SKM-1 treated with dmso at 0.1 percent for 144 hours (cell line): ENCODE measurements at regions not wholly inside any gene's neighbourhood (a gene's known extent, or its start where the extent isn't known, plus 50 kb on each side); places are given as distances from the start of the nearest gene placed in this dataset.
A peak's percentile ranks its signal among the peaks of the same experiment; 100 is the strongest.

Experiments
- DNase-seq: peaks from one replicate; lab custom pipeline; 2025; ENCODE audit not compliant: unreplicated experiment; lab: John Stamatoyannopoulos, UW

DNA sequence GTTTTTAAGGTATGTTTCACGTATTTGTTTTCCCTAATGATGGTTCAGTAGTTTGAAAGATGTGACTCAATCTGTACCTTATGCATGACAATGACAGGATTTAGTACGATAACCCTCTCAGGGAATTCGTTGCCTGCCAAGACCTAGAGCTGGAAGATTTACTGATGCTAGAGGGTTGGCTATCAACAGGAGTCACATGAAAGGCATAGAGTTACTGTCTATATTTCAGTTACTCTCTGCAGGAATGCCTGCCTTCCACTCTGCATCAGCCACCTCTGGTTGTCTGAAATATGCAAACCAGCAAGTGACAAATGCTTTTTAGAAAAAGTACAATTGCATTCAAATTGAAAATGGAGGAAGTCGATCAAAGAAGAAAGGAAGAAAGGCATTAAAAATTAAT is 276.3 kb upstream of the RAG2 start:
- DNase-seq, result no peak

DNA sequence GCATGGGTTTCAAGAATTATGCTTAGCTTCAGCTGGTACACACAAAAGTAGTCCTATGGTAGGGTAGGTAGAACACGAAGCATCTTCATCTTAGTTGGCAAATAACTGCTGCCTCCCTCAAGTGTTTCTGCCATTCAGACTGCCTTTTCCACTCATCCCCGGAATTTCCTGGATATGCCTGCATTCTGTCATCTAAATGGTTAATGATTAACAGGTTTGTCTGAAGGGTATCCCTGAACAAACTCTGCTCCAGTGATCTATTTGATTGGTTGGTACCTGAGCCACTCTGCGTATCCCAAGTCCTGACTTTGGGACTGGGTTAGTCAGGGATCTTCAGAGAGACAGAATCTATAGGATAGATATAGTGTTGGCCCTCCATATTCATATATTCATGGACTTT is 272.3 kb upstream of the RAG2 start:
- no peak for DNase-seq

DNA sequence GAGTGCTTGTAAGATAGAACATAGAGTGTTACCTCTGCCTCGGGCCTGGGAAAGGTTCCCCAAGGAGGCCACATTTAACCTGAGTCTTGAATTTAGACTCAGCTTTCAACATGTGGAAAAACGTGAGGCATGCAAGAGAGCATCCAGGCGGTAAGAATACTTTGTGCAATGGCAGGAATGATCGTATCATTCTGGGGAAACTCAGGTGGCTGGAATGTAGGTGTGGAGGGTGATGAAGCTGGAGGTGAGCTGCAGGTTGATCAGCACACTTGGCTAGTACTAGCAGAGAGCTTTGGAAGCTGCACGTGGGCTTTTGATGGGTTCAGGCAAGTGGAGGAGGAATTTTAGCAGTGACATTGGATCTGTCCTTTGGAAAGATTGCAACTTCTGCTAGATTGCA is 270.3 kb upstream of the RAG2 start:
- no peak for DNase-seq

DNA sequence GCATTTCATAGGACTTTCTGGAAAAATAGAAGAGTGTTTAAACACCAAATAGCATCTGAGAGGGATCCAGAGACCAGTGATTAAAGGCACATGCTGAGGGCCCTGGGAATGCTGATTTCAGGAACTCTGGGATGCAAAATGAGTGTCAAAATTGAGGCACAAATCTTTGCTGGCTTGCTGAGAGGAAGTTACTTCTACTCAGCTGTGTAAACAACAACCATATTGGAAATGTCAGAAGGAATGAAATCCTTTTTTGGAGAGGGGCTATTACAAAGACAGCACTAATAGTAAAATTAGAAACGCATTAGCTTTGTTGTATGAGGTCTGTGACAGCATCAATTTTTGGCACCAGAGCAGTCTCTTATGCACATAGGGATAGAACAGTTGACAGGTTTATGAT is 267.8 kb upstream of the RAG2 start:
- DNase-seq, result no peak

DNA sequence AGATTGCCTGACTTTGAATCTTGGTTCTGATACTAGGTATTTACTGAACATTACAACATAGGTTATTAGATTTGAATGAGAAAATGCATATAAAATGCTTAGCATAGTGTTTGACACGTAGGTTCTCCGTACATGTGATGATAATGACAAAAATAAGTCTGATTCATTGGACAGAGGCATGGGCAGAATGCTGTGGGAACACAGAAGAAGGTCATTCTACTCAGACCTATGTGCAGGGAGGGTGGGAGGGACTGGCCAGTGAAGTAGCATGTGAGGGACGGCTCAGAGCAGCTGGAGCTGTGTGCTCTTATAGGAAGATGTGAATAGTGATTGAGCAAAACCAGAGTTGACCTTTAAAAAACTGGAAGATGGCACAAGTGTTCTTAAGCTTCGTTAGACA is 256.8 kb upstream of the RAG2 start:
- no peak for DNase-seq

DNA sequence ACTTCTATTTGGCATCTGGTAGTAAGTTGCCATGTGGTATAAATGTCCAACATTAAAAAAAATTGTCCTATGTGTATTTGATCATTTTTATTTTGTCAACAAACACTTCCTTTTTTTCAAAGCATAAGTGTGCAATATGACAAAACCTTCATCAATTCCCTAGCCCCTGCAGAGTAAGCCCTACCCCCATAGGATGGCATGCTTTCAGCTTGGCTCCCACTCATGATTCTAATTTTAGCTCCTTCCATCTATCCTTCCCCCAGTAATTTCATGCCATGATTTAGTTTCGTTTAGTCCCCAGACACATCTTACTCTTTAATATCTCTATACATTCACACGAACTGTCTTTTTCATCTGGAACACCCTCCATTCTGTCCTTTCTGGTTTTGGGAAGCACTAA is 250.6 kb upstream of the RAG2 start:
- DNase-seq, result no peak

DNA sequence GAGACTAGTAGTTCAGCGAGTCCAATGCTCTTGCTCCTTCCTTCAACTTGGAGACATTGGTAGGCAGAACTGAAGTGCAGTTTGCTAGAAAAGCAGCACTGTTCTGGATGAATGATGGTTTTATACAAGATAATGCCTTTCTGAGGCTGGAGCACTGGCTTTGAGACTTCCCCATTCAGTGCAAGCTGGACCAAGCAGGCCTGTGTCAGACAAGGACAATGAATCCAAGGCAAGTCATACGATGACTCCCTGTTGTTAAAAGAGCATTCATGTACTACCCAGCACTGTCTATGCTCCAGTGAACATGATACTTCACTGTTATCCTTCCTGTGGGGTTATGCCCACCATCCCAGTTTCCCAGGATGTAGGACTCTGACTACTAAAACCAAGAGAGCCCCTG is 242.3 kb upstream of the RAG2 start:
- no peak for DNase-seq

DNA sequence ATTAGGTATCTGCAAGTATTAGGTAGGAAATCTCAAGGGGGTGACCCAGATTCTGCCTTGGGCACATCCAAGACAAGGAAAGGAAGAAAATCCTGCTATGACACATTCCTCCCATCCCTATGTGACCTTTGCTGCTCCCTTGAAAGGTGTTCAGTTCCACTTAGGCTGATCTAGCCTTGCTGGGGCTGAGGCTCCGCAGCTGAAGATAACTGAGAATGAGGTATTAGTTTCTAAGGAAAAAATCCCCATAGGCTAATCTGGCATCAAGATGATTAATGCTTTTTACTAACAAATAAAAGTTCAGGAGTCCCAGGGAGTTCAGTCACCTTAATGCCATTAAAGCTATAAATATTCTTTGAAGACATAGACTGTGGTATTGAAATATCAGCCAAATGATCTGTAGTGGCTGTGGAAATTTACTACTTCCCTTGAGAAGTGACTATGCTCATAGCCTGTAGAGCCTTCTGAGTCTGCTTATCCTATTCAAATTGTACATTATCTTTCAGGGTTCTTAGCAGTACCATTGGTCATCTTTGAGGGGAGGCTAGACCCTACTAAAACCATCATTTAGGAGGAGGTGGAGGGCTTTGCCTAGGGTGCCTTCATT is 239.9 kb upstream of the RAG2 start:
- DNase-seq, result no peak

DNA sequence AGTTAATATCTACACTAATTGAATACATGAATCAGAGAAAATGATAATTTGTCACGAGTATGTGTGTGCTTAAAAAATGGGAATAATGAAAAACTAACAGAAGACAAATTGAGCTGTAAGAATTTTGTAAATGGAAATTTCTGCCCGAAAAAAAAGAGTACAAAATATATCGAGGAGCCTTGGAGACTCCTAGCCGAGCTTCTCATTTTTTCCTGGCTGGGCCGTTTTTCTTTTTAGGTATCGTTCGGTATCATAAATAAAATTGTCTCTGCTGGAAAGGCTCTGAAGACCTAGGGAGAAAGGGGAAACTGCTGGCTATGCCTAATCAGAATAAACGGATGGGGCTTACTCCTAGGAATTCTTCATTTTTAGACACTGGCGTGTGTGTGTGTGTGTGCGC is 227.2 kb upstream of the RAG2 start:
- DNase-seq, result no peak

DNA sequence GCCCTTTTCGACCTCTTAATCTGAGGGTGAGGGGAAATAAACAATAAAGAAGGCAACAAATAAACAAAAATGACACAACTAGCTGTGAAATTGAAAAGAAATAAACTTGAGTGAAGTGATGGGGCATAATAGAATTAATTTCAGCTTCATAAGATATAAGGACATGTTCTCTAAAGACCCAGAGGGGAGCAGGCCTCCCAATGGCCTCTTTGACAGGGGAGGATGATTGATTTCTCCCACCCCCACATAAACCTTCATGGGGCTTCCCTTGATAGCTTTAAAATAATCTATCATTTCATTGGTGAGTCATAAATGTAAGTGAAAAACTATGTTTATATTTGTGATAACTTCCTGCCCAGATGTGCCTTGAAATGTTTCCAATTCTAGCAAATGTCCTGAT is 226.3 kb upstream of the RAG2 start:
- DNase-seq, result no peak

DNA sequence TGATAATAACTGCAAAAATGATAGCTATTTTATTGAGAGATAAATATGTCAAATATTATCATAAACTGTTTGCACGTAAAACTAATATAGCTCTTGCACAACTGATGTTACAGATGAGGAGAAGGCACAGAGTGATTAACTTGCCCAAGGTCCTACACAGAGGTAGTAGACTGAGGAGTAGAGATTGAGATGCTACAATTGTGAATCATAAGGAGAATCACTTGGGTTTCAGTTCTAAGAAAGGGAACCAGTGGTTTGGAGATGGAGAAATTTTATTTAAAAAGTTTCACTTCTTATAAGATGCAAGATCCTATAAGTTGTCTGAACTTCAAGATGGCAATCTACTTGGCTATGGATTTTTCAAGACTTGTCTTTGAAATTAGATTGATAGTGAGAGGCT is 224.8 kb upstream of the RAG2 start:
- no peak for DNase-seq

DNA sequence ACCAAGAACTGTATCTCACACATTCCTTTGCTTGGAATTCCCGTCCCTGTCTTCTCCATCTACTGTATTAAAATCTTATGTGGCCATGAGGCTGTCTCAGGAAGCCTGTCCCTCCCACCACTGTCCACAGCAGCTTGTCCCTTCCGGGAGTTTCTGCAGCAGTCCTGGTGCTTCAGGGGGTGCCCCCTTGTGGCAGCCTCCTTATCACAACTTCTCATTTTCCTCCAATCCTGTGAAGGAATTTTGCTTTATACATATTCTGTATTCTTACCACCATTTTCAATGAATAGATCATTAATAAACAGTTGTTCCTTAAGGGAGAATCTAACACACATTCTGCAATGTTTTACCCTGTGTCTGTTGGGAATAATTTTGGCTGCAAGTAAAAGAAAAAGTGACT is 220.4 kb upstream of the RAG2 start:
- DNase-seq, result peak; percentile 7

DNA sequence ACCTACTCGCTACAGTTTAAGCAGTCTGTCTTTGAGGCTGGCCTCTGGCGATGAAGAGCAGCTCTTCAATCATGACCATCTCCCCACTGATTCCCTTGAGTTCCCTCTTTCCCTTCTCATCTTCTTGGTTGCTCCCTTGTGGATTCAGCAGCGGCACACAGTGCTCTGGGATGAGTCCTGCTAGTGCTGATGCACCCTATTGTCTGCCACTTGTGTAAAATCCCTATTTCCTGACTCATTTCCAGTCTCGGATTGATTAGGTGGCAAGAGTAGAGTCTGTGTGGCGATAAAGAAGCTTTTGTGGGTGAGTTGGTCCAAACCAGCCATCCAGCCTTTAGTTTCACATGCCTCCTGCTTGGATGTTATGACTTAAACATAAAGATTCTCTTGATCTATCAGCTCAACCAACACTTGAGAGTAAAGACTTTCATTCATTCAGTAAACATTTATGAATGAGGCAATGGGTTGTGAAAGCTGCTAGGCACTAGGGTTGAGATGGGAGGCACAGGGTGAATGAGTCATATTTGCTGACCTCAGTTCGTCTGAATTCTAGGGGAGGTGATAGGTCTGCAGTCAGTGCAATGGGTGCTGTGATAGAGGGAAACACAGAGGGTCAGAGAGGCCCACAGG is 219.4 kb upstream of the RAG2 start:
- no peak for DNase-seq

DNA sequence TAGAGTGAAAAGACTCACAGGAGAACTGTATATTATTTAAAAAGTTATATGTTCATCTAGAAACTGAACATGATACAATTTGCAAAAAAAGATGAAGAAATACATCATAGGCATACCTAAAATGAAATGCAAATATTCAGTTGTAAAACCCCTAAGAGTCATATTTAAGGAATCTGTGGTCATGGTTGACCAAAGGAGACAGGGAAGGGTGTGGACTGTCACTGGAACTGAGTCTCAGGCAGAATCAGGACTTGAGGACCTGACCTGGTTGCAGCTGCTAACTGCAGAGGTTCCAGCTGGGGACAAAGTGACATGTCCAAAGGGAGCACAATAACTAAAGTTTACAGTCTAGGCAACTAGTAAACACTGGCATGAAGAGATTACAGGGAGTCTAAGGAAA is 211.3 kb upstream of the RAG2 start:
- DNase-seq, result no peak

DNA sequence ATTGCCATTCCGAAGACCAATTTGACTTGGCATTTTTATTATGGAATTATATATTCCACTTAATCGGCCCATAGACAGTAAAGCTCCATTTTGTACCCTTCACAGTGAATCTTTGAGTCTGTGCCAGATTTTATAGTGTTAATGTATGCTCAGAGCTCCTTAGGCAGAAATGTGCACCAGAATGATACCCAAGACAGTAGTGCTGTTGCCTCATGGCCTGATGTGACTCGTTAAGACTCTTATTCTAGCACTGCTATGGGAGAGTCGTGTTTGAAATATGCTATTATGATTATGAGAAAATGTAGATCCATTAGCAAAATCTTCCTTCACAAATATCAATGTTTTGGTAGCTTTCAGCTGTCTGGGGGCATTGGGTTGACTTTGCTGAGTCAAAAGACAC is 209.8 kb upstream of the RAG2 start:
- DNase-seq, result no peak

DNA sequence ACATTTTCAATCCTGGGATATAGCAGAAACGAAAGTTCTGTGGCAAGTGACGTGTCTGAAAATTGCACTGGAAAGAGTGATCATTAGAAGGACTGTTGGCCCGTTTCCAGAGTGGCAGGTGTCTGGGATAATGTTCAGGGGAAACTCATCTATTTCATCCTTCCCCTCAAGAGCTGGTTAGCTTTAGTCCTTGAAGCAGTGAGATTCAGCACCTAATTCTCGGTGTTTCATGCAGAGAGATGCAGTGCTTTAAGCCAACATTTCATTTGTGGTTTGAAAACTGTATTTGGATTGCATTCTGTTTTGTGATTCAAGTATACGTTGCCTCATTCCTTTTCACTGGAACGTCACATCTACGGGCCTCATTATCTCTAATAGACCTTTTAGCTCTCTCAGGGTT is 205.0 kb upstream of the RAG2 start:
- DNase-seq, result no peak

DNA sequence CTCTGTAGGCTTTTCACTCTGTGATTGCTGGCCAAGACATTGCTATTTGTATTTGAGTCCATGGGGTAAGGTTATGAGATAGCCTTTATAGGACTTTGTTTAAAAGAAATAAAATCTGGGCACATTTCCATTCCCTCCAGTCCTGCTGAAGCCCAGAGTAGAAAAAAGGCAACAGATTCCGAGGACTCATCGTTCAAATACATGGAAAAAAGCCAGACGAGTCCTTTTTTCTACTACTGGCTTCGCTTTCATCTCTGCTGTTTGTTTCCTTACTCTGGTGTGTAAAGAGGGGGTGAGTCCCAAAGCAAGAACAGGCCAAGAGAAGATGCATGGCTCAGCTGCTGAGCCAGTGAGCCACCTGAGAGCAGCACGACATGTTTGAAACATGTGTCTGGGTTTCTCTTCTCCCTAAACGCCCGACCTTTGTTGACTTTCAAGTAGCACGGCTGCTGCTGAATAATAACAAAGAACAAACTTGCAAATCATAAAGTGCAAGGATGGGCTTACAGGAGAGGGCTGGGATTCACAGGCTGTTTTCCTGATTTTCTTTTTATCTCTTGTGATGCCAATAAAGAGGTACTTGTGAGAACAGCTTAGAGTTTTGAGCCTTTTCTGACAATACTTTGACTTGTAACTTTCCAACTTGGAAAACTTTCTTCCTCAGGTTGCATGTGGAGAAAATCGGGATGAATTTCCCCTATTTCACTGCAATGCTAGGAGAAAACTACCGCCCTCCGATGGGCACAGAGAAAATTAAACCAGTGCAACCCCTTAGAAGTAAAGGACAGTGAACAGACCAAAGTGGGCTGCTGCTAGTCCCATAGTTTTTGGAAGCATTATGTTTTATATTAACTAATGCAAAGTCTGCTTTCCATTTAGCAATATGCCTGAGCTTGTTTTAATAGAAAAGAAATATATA is 195.2 kb upstream of the RAG2 start:
- DNase-seq, result no peak

DNA sequence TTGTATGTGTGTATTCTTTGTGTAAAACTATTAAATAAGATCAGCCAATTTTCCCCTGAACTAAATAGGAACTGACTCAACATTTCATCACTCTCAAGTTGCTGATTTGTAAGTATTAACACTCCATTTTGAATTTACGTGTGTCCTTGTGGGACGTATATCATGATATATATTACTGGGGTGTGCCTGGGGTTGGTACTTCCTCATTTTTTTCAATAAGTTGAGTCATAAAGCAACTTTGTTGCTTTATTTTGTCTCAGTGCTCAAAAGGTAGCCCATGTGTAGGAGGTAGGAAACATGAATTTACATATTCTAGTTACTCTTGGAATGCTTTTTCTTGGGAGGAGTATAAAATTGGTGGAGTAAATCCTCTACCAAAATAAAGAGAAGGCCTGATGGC is 193.9 kb upstream of the RAG2 start:
- DNase-seq, result no peak

DNA sequence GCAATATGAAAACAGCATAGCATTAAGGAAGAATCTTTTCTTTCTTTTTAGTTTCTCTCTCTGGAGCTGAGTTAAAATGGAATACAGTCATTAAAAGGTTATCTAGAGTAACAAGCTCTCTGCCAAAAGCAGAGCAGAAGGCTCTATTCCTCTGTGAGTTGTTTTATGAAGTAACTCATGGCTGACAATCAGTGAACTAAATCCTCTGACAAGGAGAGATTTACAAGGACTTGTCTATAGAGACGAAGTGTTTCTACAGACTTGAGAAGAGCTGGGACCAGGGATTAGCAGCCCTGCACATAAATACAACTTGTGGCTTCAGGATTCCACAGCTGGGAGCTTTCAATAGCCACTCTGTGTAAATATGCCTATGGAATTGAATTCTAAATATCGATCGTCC is 192.5 kb upstream of the RAG2 start:
- no peak for DNase-seq

DNA sequence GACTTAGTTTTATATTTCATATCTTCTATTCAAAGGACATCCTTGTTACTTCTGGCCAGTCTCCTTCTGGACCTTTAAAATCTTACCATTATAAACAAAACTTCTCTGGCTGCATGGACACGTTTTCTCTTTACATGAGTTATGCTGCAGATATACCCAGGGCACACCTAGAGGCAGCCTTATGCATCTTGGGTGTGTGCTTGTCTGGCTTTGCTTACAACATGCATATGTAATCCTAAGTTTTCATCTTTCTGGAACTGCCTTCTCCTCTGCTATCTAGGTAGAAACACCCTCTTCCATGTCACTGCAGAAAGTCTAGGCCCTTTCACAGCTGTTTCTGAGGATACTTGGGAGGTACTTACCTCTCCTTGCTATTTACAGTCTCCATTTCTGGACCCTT is 185.8 kb upstream of the RAG2 start:
- no peak for DNase-seq

DNA sequence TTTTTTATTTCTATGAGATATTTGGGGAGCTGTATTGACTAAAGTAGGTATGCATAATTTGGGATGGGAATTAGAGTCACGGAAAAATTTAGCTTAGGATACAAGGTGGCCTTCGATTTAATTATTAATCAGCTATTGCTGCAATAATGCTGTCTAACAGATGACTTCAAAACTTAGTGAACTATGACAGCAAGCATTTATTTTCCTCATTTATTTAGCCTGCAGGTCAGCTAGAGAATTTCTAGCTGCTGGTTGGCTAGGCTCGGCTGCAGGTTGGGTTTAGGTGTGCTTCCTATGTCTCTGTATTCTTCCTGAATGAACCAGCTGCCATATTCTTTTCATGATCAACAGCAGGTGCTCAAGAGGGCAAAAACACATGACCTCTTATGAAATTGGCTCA is 181.8 kb upstream of the RAG2 start:
- no peak for DNase-seq

DNA sequence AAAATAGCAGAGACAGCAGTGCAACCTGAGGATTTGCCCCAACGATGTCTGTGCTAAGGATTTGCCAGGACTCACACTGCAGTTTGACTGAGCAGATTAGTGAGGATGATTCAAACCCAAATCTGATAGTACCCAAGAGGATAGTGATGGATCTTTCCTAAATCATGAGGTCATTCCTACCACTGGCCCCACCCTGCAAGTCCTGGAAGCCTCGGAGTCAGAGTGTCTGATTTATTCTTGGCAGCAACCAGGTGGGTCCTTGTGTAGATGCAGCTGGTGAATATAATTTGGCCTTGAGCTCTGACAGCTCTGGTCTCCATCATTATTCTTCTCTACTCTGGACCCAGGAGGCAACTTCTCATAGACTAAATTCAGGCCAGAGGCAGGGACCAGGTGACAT is 179.3 kb upstream of the RAG2 start:
- no peak for DNase-seq
